HG03457 (cell line): ENCODE measurements at regions not wholly inside any gene's neighbourhood (a gene's known extent, or its start where the extent isn't known, plus 50 kb on each side); places are given as distances from the start of the nearest gene placed in this dataset.

Experiments
- ATAC-seq: cut with Tn5 transposase; IDR thresholded peaks from one replicate; pipeline ENCODE4 v1.9.1; 2021; ENCODE audit warnings: moderate number of reproducible peaks; ENCODE audit not compliant: unreplicated experiment

DNA sequence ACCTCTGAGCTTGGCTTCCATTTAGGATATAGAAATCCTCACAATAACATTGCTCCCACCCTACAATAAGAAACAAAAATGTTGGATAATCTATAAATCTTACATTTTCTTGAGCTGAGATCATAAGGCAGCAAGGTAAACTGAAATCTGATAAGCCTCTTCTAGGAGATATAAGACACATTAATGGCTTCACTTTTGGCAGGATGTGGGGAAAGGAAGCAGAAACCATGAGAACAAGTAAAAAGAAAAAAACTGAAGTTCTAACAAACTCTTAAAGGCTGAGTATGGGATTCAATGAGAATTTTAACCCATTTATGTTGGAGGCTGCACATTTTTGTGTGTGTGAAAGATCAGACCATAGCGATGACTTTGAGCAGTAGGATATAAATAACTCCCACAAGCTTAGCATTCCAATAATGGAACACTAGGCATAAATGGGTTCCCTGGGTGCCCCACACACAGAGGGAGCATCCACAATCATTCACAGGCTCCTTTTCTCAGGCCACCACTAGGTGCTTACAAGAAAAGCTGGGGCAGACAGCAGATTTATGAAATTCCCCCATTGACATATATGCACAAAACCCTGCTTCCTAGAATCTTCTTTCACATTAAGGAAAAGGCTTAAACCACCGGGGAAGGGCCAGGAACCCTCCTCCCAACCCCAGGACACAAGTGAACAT lies 564.9 kb upstream of the MGMT start:
- ATAC-seq = no peak

DNA sequence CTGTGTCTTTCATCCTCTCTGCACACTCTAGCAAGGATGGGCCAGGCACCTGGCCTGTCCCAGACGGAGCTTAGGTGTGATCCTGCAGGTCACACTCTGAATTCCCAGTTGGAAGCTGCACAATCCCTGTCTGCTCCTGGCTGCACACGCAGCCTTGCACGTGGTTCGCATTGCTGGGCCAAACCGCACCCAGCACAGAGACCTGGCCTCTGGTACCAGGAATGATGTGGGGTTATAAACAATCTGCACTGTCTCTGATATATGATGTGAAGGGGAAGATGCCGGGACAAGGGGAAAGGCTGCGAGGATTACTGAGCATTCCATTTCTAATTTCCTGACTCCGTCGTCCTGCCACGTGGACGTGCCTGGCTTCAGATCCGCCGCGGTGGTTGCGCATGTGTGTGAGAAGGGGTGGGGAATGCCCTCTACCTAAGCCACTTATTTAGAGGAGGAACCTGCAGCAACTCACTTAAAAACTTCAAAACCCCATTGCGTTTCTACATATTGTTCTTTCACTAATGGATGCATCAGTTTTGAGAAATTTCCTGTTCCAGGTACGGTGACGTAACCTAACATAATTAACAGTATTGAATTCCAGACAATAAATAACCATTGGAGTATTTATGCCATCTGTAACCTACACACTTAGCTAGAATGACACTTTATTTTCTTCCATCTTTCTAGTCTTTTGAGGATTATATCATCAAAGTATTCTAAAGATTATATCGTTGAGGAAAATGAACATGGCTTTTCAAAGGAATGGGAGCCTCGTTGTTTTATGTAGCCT lies 559.7 kb upstream of the MGMT start:
- ATAC-seq = no peak

DNA sequence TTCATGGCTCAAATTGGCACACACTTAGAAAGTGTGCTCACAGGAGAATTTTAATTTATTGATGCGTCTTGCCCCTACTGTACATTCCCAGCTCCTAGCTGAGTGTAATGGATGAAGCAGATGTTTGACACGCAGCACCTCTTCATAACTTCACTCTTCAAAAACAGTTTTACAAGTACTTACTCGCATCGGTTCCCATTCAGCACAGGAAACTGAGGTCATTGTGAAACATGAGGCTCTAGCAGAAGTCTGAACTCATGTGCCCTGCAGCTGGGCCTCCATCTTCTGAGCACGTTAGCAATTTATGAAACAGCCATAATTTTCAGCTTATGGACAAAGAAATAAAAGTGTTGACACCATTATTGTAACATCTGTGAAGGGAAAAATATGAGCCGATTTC lies 558.9 kb upstream of the MGMT start:
- no peak for ATAC-seq

DNA sequence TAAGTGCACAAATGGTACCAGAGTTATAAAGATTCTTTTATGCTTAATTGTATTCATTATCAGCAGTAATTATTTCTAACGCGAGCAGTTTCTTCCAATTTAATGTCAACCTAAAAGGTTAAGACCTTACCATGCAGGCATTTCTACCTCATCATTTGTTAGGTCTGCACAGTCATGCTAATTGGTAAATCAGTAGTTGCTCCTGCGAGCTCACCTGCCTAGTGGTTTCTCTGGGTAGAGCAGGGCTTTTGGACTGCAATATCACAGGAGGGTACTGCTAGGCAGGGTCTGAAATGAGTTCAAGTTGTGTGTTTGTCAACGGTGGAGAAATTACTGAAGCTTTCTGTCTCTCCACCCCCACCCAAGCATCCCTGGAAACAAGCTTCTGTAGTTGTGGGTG lies 558.5 kb upstream of the MGMT start:
- ATAC-seq = no peak

DNA sequence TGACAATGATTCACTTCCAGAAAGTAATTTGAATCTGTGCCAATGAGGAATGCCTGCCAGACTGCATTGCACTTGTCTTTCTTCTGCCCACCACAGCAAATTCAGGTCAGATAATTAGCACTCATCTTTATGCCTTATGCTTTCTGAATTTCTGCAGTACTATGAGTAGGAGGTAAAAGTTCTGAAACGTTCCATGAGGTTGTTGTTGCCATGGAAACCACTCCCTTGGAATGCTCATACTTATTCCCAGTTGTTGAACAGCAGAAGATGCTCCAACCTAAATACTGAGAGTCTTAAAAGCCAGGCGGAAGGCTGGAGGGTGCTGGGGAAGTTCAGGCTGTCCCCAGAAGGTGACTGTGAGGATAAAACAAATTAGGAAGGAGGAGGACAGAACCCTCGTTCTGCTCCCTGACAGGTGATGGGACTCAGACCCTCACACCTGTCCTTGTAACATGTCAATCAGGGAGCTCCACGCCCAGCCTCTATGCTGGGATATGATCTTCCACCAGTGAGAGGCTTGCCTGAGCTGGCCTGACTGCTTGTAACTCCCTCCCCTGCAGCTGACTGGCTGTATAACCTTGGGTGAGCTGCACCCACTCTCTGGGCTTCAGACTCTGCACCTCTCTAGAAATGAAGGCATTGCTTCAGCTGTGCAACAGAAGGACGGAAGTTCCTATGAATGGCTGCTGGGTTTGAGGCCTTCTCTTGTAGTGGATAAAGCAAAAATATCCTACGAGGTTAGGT lies 554.3 kb upstream of the MGMT start:
- ATAC-seq = no peak

DNA sequence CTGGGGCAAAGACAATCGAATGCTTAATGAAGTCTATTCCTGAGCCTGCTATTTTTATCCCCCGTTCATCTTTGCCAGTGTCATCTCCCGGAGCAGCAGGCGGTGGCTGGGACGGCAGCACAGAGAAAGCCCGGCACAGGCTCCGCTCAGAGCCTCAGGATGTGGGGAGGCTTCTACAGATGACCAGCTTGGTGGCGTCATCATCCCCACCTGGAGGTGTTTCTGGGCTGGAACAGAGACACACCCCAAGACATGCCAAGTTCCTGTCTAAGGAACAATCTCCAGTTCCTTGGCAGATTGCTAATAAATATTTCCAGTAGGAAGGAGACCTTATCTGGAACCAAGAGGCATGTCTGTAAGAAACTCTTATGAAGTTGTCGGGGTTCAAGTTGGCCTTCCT lies 552.4 kb upstream of the MGMT start:
- no peak for ATAC-seq

DNA sequence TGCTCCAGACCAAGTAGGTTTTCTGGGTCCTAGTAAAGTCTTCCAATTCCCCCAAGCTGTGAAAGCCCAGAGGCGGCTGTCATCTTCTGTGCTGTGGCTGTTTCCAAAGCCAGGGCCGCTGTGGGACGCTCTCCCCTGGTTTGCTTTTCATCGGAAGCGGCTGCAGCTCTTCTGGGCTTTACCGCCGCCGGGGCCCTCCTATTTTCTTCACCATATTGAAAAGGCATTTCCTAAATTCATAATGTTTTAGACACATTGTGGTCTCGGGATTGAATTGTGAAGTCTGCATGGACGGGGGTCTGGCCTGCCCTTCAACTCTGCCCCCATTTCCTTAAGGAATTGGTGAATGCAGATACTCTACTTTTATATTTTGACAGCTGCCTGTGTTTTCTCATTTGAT lies 551.4 kb upstream of the MGMT start:
- ATAC-seq = no peak

DNA sequence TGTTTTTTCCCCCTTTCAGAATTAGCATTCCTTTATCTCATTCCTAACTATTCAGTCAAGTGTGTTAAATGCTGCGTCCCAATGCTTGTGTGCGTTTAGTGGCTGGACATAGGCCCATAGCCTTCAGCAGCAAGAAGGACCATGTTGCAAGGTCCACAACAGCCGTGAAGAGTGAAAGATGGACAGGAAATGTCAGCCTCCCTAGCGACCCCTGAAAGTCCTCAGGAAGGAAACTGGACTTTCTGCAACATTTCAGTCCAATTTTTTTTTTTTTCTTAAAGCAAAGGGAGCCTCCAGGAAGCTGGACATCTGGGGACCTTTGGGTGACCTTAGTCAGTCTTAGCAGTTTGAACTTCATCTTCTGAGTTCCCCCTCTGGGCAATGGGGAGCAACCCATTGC lies 550.7 kb upstream of the MGMT start:
- ATAC-seq = no peak

DNA sequence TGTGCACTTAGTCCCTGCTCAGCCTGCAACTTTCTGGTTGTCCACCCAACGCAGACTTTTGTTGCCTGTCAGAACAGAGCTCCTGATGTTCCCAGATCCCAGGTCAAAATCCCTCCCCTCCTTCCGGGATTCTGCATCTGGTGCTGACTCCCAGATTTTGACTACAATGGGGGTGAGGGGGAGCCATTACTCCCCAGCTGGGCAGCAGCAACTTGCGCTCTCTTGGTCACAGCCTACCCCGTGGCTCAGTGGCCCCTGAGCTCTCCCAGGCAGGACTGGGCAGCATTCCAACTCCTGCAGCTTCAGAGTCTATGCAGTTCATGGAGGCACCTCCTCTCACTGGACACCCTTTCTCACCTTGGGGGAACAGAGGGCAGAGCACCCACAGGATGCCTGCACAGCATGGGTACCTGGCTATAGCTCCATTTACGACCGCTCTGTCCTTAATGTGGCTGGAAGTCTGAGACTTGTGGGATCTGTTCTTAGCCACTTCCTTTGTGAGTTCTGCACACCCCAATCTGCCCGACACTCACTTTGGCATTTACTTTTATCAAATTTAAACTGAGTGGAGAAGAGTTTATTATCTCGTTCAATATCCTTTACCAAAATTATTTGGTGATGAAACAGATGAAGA lies 545.5 kb upstream of the MGMT start:
- no peak for ATAC-seq

DNA sequence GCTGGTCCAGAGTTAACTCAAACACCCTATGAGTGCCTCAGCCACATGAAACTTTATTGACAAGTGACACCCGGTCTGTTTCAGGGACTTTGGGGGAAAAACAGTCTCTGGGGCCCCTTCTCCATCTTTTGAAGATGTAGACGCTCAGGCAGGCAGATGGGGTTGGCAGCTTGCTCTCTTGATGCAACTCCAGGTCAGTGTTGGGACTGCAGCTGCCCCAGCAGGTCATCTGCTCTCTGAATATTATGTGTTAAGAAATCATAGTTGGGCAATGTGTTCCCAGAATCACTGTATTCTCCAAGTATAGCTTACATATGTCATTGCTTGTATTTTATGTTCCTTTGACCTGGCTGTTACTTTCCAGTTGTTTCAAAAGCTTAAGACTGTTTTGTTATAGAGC lies 544.9 kb upstream of the MGMT start:
- ATAC-seq = no peak

DNA sequence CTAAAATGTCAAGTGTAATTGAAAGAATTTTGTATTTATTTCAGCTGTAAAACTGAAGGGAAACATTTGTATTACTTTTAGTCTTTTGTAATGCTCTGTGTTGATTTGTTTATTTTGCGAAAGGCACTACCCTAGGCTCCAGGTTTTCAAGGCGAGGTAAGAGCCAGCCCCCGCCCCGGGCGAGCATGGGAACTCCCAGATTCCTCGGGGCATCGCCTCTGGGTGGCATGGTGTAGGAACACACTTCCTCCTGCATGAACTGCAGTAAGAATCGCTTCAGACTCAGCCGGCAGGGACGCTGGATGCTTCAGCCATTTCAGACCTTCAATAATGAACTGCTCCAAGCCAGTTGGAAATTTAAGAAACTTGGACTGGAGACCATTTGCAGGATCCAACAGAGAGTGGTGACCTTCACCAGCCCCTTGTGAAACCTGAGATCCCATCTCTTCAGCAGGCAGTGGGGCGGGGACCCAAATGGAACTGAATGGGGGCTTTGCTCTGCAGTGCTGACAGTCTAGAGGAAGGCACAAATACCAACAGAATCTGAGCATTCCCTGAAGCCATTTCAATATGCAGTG lies 544.3 kb upstream of the MGMT start:
- no peak for ATAC-seq

DNA sequence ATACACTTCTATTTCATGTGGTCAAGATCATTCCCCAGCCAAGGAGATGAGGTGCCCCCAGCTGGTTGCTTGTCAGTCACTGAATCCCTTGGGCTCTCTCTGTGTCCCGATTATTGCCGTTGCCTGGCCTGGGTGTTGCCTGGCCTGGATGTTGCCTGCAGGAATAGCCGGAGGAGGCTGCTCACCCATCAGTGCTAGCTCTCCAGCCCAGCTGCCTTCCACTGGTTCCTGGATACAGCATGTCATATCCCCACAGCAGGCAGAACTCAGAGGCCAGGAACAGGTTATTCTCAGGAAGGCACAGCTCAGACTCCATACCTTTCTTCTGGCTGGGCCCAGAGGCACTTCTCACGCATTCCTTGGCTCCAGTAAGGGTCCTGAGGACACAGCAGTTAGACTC lies 542.1 kb upstream of the MGMT start:
- ATAC-seq = no peak

DNA sequence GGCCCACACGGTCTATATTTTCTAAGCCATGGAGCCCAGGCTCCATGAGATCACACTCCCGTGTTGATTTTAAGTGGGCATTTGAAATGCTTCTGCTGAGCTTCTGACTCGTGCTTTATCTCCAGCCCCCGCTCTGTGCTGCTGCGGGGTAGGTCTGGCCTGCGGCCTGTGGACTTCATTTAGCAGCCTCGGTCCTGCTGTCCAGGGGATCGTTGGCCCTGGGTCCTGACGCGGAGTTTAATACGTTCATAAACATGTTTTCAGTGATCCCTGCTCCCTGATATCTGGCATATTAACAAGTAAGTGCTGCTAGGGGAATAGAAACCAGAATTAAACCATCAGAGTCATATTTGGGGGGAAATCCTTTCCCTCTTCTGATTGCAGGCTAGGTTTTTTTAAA lies 540.3 kb upstream of the MGMT start:
- ATAC-seq = no peak

DNA sequence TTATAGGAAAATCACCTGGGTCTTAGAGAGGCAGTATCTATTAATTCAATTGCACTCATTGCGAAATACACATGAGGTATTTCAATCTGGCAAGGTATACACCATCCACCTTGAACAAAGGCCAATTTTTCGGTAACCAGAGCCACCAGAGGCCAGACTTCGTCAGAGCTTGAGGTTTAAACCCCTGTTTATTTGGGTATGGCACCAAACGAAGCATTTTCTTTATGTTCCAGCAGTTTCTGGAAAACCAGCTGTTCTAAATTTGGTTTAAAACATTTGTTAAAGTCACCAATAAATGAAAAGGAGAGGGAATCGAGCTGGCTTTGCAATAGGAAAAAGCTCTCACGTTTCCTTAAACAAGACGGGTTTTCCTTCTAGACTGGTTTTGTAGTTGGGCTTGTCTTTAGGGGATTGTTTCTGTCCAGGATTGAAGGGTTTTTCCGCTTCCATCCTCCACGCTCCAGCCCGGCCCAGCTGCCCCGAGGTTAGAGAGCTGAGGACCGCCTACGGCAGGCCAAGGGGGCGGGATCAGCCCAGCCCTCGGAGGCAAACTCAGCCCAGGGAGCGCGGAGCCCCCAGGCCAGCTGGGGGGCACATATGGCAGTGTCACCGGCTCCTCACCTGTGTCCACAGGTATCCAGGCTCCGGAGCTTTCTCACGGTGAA lies 539.4 kb upstream of the MGMT start:
- ATAC-seq = no peak

DNA sequence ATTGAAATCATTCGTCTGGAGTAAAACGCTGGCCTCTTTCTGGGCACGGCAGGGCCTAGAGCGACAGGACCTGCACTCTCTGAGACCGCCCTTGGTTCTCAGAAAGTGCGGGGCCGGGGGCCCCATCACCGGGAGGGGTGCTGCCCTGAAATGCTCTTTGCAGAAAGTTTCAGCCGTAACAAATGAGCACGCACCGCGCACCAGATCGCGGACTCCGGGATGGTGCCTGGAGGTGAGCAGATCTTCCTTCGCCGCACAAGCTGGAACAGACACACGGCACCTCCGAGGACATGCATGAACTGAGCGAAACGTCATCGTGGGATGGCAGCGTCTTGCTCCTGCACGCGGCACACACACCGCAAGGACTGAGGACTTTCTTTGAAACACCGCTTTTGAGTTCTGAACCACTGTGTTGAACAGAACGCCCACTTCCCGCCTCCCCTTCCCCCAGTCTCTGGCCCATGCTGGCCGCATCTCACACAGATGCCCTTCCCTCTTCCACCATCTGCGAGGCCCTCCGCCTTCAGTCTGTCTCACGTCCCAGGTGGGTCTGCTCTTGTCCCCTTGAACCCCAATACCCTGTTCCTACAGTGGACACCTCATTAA lies 538.7 kb upstream of the MGMT start:
- ATAC-seq = no peak

DNA sequence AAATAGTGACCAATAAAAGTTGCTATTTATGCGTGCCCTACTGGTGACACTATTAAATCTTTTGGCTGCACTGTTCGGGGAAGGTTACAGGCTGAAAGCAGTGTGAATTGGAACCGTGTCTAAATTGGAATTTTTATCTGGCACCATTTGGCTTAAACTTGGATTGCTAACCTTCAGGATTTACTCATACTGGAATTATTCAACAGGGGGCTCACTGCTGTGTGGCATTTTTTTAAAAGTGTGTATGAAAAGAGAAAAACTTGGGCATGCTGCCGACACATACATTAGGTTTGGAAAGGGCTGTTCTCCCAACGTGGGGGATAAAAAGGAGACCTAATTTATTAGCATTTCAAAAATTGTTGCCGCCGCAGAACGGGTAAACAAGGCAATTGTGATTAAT lies 537.9 kb upstream of the MGMT start:
- ATAC-seq = no peak

DNA sequence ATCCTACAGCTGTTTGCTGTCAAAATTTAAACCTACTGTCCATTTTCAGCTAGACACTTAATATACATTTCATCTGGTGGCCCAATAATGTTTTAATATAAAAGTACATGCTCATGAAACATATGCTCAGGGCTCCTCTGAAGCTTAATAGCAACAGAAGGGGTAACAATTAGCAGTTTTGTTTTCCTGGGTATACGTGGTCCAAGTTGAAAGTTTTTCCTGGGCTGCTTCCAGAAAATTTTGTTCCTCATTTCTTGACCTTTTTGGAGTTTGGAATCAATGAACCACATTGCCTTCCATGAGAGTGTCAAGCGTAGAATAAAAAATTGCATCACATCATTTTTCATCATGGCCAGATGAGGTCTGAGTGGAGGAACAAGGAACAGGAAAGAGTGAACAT lies 537.3 kb upstream of the MGMT start:
- ATAC-seq = no peak

DNA sequence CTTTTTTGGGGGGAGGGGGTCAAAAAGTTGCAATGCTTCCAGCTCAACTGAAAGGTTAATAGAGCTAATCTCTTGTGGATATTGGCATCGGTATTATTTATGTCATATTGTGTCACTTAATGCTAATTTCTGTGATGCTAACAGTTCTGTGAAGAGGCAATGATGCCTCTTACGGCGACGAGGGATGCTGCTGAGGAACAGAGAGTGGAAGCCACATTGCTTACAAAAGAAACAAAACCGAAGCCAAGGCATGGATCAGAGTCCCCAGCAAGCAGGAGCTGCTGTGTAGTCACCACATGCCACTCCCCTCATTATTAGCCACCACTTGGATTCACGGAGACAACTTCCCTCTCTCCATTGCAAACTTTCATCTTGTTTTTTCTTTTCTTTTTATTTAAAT lies 536.5 kb upstream of the MGMT start:
- no peak for ATAC-seq

DNA sequence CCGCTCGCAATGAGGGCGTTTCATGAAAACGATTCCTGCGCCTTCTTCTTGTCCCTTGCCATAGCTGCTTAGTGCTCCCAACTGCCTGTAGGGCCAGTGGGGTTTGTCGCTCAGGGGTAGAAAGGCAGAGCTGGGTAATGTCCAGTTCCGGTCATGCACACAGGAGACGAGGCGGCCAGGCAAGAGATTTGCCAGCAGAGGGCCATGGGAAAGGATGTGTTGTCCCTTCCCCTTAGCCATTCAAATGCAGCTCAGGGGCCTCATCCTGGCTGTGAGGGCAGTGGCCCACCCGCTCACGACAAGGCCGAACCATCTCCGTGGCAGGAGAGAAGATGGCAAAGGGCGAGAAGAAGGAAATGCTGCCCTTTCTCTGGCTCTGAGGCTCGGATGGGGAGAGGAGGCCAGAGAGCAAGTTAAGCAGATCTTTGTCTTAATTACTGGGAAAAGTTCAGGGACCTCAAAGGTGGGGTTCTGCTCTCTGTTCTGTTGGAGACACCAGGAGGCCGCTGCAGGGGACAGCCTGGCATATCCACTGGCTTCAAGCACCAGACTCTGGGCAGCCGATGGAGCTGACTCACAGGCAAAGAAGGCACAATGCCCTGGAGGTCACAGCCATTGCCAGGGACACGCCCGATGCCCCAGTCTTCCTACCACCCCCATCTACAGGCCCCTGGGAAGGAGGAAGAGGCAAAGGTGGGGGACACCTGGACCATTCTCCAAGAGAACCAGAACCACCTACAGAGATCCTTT lies 534.8 kb upstream of the MGMT start:
- ATAC-seq = no peak

DNA sequence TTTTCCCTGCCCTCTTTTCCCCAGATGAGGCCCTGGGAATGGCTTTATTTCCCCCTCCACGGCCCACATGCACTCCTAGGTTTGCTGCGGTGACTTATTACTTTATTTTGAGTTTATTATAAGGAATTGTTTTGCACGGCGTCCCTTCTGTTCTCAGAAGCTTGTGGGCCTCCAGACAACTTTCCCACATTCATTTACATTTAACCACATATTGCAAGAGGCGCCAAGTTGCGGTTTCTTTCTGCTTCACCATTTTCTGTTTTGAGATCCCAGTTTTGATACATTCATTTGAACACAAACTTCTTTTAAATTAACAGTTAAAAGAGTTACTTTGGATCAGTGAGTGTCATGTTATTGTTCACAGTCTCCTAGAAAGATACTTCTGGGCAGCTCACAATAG lies 532.5 kb upstream of the MGMT start:
- ATAC-seq = no peak
